HS-5 (cell line): ENCODE measurements at regions not wholly inside any gene's neighbourhood (a gene's known extent, or its start where the extent isn't known, plus 50 kb on each side); places are given as distances from the start of the nearest gene placed in this dataset.

Source experiments
- DNase-seq: peaks from one replicate; pipeline ENCODE4 v3.0.0-alpha.2; 2012; ENCODE audit warnings: low read depth

GRCh38 chr3:29064085-29064484, 216.8 kb upstream of the RBMS3 start:
- no peak for DNase-seq

- DNase-seq = peak; percentile 93
Measured at GRCh38 chr3:29065211-29065785, 215.6 kb upstream of the RBMS3 start.

DNA sequence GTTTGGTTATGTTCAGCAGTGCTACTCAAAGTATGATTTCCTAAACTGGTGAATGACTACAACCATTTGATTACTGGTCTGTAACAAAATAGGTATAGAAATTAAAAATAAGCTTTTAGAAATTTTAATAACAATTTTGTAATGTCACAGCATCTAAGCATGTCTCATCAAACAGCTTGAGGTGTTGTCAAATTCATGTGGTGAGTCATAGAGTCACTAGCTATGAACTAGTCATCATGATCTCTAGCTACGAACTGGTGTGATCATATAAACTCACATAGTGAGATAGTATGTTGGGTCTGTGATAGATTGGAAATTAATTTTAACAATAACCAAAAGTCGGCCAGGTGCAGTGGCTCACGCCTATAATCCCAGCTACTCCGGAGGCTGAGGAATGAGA, 213.9 kb upstream of the RBMS3 start:
- DNase-seq = no peak

DNA sequence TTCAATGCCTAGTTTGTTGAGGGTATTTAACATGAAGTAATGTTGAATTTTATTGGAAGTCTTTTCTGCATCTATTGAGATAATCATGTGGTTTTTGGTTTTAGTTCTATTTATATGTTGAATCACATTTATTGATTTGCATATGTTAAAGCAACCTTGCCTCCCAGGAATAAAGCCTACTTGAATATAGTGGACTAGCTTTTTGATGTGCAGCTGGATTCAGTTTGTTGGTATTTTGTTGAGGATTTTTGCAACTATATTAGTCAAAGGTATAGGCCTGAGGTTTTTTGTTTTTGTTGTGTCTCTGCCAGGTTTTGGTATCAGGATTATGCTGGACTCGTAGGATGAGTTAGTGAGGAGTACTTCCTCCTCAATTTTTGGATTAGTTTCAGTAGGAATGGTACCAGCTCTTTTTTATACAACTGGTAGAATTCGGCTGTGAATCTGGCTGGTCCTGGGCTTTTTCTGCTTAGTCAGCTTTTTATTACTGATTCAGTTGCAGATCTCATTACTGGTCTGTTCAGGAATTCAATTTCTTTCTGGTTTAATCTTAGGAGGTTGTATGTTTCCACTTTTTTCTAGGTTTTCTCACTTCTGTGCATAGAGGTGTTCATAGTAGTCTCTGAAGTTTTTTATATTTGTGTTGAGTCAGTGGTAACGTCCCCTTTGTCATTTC, 209.8 kb upstream of the RBMS3 start:
- no peak for DNase-seq

DNA sequence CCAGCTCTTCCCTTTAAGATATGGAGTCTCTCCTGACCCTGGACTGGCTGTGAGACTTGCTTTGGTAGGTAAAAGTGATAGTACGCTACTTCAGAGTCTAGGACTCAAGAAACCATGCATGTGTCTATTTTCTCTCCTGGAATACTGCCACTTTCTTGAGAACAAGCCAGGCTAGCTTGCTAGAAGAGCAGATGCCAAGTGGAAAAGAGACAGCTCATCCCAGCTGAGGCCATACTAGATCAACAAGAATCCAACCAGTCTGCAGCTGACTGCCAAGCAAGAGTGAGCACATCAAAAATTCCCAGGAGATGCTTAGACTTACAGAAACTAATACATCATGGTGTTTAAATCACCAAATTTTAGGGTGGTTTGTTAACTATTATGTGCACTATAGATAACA, 208.3 kb upstream of the RBMS3 start:
- no peak for DNase-seq

- DNase-seq = no peak
Measured at GRCh38 chr3:29077356-29077755, 203.5 kb upstream of the RBMS3 start.

GRCh38 chr3:29079358-29079757, 201.5 kb upstream of the RBMS3 start:
- DNase-seq = no peak

GRCh38 chr3:29080967-29081366, 199.9 kb upstream of the RBMS3 start:
- DNase-seq = no peak

DNA sequence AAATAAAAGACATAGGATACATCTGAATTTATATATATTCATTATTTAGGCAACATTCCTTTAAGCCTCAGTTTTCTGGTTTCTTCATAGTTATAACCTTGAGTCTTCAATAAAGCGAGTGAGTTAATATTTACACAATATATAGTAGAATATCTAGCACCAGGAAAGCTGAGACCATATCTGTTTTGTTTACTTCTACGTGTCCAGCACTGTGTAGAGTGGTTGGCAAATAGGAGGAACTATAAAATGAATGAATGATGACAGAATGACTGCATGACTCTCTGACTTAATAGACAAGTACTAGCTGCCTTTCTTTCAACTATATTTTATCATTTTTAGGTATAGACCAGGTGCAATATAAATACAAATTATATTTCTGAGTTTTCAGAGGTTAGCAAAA, 197.8 kb upstream of the RBMS3 start:
- no peak for DNase-seq

DNA sequence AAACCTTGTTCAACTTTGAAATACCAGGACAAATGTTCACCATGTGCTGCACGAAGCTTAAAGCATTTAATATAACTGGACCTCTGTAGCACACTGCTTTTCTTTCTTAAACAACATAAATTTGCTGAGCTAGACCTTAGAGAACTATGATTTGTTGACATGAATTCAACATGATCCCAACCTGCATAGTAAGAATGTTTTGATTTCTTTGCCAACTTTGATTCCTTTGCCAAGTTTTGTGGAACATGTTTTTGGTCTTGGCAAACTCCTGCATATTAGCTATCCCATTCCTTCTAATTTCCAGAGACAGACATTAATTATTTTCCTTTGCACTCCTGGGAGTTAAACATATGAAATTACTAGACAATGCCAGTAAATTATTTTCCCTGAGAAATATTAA, 197.2 kb upstream of the RBMS3 start:
- DNase-seq = no peak

DNA sequence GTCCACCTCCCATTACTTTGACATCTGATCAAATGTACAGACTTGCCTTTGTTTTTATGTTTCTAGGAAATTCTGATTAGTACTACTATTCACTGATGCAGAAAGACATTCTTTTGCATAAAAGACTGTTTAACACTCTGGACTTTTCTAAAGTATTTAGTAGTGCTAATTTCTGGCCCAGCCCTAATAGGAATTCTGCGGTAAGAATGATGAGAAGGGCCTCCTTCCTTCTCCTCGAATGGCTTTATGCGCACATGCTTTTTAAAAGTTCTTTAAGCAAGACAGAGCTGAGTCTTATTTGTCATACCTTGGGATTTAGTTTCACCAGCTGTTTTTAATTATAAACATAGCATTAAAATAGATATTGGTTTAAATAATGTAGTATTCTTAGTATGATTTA, 192.3 kb upstream of the RBMS3 start:
- DNase-seq = no peak

GRCh38 chr3:29090912-29091597, 189.8 kb upstream of the RBMS3 start:
- no peak for DNase-seq

DNA sequence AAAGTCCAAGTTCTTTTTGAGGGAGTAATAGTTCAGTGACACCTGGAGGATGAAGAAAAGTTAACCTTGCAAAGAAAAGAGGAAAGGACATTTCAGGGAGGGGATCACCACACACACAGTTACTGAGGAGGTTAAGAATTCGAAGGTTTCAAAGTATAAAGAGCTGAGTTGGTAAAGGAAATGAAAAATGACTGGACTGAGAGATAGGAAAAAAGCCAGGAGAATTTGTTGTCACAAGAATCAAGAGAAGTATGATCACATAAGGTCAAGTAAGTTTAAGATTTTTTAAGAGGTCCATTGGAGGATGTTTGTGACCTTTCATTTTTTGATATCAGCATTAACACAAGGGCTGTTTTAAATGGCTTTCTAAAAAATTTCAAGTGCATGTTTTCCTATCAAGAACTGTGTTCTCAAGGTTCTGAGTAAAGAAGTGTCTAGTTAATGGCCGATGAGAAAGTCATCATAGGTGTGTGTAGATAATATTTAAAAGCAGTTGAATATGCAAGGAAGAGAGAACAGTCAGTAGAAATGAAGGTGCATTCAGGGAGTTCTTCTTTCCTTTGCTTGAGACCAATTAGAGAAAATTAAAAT, 189.2 kb upstream of the RBMS3 start:
- DNase-seq = no peak

- no peak for DNase-seq
Measured at GRCh38 chr3:29092348-29092747, 188.5 kb upstream of the RBMS3 start.

DNA sequence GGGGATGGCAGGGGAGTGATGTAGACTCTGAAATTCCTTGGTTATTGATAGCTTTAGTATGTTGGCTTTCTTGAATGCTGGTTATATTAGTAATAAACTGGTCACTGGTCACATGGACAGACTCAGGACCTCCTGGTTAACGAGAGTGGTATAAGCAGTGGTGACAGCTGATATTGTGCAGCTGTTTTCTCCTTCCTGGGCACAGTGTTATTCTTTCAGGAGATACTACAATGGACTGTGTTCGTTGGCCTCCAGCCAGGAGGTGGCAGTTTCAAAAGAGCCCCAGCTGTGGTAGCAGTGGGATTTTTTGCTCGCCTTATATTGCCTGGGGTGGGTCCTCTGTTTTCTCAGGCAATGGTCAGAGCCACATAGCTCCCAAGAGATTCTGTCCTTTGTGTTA, 181.6 kb upstream of the RBMS3 start:
- DNase-seq = no peak

- DNase-seq = no peak
Measured at GRCh38 chr3:29099775-29100174, 181.1 kb upstream of the RBMS3 start.

GRCh38 chr3:29100292-29100691, 180.6 kb upstream of the RBMS3 start:
- no peak for DNase-seq

GRCh38 chr3:29128001-29128400, 152.9 kb upstream of the RBMS3 start:
- DNase-seq = no peak

DNA sequence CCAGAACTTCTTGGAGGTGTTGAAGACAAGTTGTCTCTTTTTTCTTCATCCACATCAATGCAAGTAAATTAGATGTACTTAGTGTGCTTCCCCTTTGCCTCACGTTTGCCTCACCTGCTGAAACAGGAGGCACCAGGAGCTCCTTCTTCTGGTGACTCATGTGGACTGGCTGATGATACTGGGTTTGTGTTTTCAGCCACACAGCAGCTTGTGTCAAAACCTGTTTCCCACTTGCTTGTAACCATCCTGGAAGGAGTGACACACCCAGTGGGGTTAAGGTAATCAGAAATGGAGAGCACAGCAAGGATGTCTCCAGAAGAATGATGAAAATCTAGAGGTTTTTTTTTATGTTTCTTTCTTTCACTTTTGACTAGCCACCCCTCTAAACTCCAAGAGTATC, 143.3 kb upstream of the RBMS3 start:
- no peak for DNase-seq

- no peak for DNase-seq
Measured at GRCh38 chr3:29138171-29138570, 142.7 kb upstream of the RBMS3 start.

DNA sequence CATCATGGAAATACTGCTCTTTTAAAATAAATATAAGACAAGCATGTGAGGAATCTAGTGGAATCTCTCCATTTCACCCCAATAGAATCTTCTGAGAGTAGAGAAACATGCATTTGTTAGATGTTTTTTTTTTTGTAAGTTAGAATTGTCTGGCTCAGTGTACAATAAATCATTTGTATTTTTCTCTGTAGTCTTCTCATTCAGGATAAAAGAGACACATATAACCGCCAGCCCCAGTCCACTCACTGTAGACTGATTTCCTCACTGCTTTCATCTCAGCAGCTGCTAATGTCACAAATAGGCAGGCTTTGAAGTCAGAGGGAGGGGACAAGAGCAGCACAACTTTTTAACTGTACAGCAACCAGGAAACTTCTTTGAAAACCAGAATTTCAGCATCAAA, 140.2 kb upstream of the RBMS3 start:
- no peak for DNase-seq

DNA sequence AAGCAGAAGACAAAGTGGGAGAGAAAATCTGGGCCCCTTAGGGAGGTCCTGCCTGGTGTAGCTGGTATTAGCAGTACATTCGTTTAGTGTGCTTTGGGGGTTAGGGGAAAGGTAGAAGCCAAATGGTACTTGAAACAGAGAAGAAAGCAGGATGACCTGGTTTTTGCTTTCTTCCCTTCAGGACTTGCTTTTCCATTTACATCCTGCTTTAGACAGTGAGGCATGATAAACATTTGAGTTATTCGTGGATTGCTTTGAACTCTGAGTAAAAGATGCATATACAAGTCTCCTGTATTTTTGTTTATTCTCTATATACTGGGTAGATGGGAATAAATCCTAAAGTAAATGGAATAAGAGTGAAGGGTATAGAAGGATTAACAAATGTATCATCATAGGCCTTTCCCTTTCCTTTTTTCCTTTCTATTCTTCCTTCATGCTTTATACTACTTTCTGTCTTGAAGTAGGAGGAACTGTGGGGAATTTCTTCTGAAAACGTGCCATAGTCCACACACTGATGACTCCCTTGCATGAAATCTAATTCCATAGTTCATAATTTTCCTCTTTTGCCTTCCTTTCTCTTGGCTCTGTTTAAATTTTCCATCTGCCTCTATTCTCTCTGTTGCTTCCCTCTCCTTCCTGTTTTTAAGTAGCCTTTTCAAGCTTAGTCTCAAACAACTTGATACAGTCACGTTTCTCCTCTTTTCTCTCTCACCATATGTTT, 139.5 kb upstream of the RBMS3 start:
- DNase-seq = no peak

DNA sequence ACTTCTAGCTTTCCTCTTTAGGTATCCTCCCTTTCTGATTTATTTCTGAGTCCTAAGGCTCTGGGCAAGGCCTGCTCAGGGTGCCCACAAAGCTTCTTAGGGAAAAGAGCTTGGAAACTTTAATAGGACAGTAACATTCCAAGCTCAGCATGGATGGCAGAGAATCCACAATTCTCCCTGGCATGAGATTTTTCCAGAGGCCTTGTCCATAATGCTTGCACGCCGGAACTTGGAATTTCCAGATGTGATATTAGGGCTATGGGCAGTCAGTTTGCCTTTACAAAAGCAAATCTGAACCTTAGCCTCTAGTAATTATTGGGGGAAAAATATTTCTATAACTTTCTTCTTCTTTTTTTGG, 139.0 kb upstream of the RBMS3 start:
- no peak for DNase-seq
